Right atrium auricular region (tissue), 2 donors: ENCODE measurements at regions not wholly inside any gene's neighbourhood (a gene's known extent, or its start where the extent isn't known, plus 50 kb on each side); places are given as distances from the start of the nearest gene placed in this dataset.

Source experiments
- DNase-seq: peaks from one replicate; pipeline ENCODE4 v3.0.0-alpha.2; 2019; ENCODE audit warnings: low spot score
- H3K27ac ChIP-seq, 2 donors: fragments of 200-600 bp; sonication (generic); 1 replicate in 1 of 2; 2 replicates in 1 of 2; pipeline ENCODE4 v1.5.1; 2016 to 2019
- H3K27me3 ChIP-seq, 2 donors: fragments of 200-600 bp; sonication (generic); one replicate each; pipeline versions ENCODE4 v1.5.1 to v1.6.0; 2017 to 2019
- H3K36me3 ChIP-seq: fragments of 200-600 bp; sonication (generic); one replicate; pipeline ENCODE4 v1.5.1; 2016
- H3K4me1 ChIP-seq, 2 donors: fragments of 200-600 bp; sonication (generic); one replicate each; pipeline versions ENCODE4 v1.5.1 to v1.6.0; 2017 to 2019
- H3K4me3 ChIP-seq, 2 donors: fragments of 200-600 bp; sonication (generic); 1 replicate in 1 of 2; 2 replicates in 1 of 2; pipeline ENCODE4 v1.5.1; 2017 to 2019; ENCODE audit warnings: mild to moderate bottlenecking in 1 of 2, moderate library complexity in 1 of 2
- H3K9me3 ChIP-seq, 2 donors: fragments of 200-600 bp; sonication (generic); one replicate each; pipeline ENCODE4 v1.5.1; 2019
- TF ChIP-seq, protein P1 (sequence below), 2 donors: fragments of 200-600 bp; sonication (generic); IDR thresholded peaks; one replicate each; pipeline ENCODE4 v1.5.1; 2019; ENCODE audit warnings: antibody characterized with exemption in 2 of 2

DNA sequence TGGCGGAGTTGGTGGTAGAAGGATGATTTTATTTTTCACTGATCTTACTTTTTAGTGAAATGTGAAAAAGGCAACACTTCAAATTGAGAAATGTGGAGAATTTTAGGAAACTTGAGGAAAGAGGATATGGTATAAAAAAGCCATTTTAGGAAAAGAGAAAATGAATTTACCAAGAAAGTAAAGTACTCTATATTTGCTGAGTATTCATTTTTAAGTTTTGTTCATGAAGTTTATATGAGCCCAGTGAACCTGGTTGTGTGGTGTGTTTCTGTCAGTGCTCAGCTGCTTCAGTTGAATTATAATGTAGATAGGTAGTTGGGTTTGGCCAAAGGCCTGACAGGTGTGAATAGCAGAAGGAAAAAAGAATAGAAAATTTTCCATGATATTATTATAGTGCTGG is 345.5 kb upstream of the FSTL5 start:
- Histone ChIP-seq H3K4me3 (no peak overlapping the region), H3K36me3 (no peaks in the 10 kb centered on the region), H3K4me1 (no peaks in the 10 kb centered on the region), H3K27me3 (no peaks in the 10 kb centered on the region), H3K27ac (no peak overlapping the region), H3K9me3 (no peaks in the 10 kb centered on the region)
- TF ChIP-seq, protein P1, sequence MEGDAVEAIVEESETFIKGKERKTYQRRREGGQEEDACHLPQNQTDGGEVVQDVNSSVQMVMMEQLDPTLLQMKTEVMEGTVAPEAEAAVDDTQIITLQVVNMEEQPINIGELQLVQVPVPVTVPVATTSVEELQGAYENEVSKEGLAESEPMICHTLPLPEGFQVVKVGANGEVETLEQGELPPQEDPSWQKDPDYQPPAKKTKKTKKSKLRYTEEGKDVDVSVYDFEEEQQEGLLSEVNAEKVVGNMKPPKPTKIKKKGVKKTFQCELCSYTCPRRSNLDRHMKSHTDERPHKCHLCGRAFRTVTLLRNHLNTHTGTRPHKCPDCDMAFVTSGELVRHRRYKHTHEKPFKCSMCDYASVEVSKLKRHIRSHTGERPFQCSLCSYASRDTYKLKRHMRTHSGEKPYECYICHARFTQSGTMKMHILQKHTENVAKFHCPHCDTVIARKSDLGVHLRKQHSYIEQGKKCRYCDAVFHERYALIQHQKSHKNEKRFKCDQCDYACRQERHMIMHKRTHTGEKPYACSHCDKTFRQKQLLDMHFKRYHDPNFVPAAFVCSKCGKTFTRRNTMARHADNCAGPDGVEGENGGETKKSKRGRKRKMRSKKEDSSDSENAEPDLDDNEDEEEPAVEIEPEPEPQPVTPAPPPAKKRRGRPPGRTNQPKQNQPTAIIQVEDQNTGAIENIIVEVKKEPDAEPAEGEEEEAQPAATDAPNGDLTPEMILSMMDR (IDR thresholded peaks at IDR 0.05): no peak
- DNase-seq: no peak

DNA sequence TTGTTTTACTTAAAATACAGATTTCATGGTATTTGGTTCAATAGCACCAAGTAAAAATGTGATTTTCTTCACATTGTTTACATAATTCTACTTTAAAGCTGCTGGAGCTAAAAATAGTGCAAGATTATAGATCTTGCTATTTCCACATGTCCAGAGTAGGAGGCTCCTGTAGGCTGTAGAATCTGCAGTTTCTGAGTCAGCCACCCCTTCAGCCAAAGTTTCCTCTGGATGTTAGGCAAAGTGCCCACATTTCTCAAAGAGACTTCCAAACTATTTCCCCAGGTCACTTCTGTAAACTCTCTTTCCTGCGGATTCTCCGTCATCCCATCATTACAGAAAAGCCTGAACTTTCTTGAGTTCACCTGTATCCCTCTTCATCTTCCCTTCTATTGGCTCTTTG is 342.5 kb upstream of the FSTL5 start:
- H3K27me3 ChIP-seq: no peaks in the 10 kb centered on the region
- TF ChIP-seq, protein P1 (IDR thresholded peaks at IDR 0.05): no peak
- DNase-seq: no peak

DNA sequence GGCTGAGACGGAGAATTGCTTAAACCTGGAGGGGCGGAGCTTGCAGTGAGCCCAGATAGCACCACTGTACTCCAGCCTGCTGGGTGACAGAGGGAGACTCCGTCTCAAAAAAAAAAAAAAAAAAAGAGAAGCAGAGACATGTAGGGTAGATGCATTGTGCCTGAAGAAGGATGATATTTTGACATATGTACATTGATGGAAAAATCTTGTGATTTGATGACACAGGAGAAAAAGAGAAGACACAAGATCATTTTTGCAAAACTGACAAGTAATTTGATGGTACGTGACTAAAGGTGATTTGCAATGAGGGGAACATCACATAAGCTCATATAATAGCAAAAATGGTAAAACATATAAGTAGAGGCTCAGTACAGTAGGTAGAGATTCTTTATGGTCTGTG is 340.1 kb upstream of the FSTL5 start:
- TF ChIP-seq, protein P1 (IDR thresholded peaks at IDR 0.05): no peak
- H3K27ac ChIP-seq: no peak overlapping the region
- no peaks in the 10 kb centered on the region for H3K9me3 ChIP-seq
- no peaks in the 10 kb centered on the region for H3K36me3 ChIP-seq
- H3K4me1 ChIP-seq: no peaks in the 10 kb centered on the region
- no peak for DNase-seq
- H3K27me3 ChIP-seq: no peaks in the 10 kb centered on the region
- no peak overlapping the region for H3K4me3 ChIP-seq

More for the DNA sequence above, 342.5 kb upstream of the FSTL5 start:
- H3K4me1 ChIP-seq: no peaks in the 10 kb centered on the region
- H3K36me3 ChIP-seq: no peaks in the 10 kb centered on the region
- H3K27ac ChIP-seq: no peak overlapping the region
- H3K9me3 ChIP-seq: no peaks in the 10 kb centered on the region
- H3K4me3 ChIP-seq: no peak overlapping the region

DNA sequence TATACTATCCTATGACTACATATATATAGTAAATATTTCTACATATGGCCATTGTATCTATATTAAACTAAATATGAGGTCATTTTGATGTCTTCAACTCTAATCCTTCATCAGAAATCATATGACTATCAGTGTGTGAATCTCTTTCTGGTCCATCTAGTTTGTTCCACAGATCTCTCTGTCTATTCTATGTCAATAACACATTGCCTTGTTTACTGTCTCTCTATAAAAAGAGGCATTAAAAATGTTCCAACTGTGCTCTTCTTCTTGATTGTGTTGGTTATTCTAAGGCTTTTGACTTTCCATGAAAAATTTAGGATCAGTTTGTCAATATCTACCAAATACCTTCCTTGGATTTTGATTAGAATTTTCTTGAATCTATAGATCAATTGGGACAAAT is 338.3 kb upstream of the FSTL5 start:
- Histone ChIP-seq H3K4me3 (no peak overlapping the region), H3K27ac (no peak overlapping the region), H3K9me3 (no peaks in the 10 kb centered on the region), H3K27me3 (no peaks in the 10 kb centered on the region), H3K36me3 (no peaks in the 10 kb centered on the region), H3K4me1 (no peaks in the 10 kb centered on the region)
- no peak for DNase-seq
- TF ChIP-seq, protein P1 (IDR thresholded peaks at IDR 0.05): no peak

DNA sequence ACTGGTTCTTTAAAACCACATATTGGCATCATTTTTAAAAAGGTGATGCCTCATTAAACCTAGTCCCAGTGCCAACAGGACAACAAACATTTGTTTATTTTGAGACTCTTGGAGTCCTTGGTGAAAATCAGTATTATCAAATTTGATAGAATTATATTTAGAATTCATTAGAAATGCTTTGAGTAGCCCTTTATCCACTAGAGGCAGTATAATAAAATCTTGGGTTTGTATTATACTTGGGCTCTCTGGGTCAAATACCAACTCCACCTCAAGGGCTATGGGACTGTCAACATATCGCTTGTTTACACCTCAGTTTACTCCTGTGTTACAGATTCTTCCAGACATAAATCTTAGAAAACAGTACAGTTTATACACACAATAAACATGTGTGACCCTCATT is 335.7 kb upstream of the FSTL5 start:
- H3K36me3 ChIP-seq: no peaks in the 10 kb centered on the region
- H3K4me3 ChIP-seq: no peak overlapping the region
- TF ChIP-seq, protein P1 (IDR thresholded peaks at IDR 0.05): peak in 1 of 2 donors; percentile 51
- no peaks in the 10 kb centered on the region for H3K9me3 ChIP-seq
- H3K4me1 ChIP-seq: no peaks in the 10 kb centered on the region
- no peak for DNase-seq
- no peak overlapping the region for H3K27ac ChIP-seq
- H3K27me3 ChIP-seq: no peaks in the 10 kb centered on the region

GRCh38 chr4:162498168-162498567 is 334.4 kb upstream of the FSTL5 start:
- H3K9me3 ChIP-seq: no peaks in the 10 kb centered on the region
- no peaks in the 10 kb centered on the region for H3K27me3 ChIP-seq
- H3K4me1 ChIP-seq: no peaks in the 10 kb centered on the region
- no peak for DNase-seq
- no peaks in the 10 kb centered on the region for H3K36me3 ChIP-seq
- no peak overlapping the region for H3K27ac ChIP-seq
- H3K4me3 ChIP-seq: no peak overlapping the region
- TF ChIP-seq, protein P1 (IDR thresholded peaks at IDR 0.05): no peak
